MM.1S (cell line): ENCODE measurements at regions not wholly inside any gene's neighbourhood (a gene's known extent, or its start where the extent isn't known, plus 50 kb on each side); places are given as distances from the start of the nearest gene placed in this dataset.

Source experiments
- EZH2 ChIP-seq: fragments of 300-600 bp; sonication (generic); optimal IDR thresholded peaks from 2 replicates; pipeline ENCODE3; 2017; ENCODE audit warnings: low read depth, mild to moderate bottlenecking, antibody characterized with exemption, low read length, mixed read lengths
- TF ChIP-seq, protein P1 (sequence below): fragments of 300-600 bp; sonication (generic); IDR thresholded peaks from 2 replicates; pipeline ENCODE4 v1.5.1; 2016; ENCODE audit warnings: antibody characterized with exemption, low read length, mixed read lengths

DNA sequence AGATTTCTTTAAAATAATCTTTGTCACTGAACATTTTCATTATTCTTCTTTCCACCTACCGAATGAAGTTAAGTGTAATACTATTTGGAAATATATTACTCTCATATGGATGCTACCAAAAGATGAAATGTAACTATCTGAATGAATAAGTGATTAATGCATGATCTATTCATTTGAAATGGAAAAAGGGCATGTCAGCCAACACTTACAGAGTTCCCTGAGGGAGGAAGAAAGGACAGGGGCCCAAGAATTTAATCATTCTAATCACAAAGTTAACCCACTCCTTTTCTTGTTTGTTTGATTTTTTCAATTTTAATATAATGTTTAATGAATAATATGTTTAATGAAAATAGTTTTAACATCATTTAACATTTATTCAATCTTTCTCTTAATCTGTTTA lies 129.4 kb downstream of the ZC3H11B start:
- TF ChIP-seq, protein P1, sequence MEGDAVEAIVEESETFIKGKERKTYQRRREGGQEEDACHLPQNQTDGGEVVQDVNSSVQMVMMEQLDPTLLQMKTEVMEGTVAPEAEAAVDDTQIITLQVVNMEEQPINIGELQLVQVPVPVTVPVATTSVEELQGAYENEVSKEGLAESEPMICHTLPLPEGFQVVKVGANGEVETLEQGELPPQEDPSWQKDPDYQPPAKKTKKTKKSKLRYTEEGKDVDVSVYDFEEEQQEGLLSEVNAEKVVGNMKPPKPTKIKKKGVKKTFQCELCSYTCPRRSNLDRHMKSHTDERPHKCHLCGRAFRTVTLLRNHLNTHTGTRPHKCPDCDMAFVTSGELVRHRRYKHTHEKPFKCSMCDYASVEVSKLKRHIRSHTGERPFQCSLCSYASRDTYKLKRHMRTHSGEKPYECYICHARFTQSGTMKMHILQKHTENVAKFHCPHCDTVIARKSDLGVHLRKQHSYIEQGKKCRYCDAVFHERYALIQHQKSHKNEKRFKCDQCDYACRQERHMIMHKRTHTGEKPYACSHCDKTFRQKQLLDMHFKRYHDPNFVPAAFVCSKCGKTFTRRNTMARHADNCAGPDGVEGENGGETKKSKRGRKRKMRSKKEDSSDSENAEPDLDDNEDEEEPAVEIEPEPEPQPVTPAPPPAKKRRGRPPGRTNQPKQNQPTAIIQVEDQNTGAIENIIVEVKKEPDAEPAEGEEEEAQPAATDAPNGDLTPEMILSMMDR, result no peak
- TF ChIP-seq EZH2, result no peak
